OCI-LY7 (cell line): ENCODE measurements at regions not wholly inside any gene's neighbourhood (a gene's known extent, or its start where the extent isn't known, plus 50 kb on each side); places are given as distances from the start of the nearest gene placed in this dataset.

Experiments
- BruUV-seq: library from RNA; stranded (reverse); fragments of 400-500 nt; replicated peaks from 2 replicates; lab custom pipeline; 2021; lab: Mats Ljungman, UMichigan
- CTCF ChIA-PET: fragments of 300-600 bp; sonication (Branson Sonifier 250); formaldehyde crosslinking; loops from one replicate; lab custom pipeline; 2022; ENCODE audit warnings: antibody characterized with exemption; ENCODE audit not compliant: unreplicated experiment; lab: Charles Lee
- POLR2A ChIA-PET: fragments of 300-600 bp; sonication (Branson Sonifier 250); formaldehyde crosslinking; loops from one replicate; lab custom pipeline; 2022; ENCODE audit warnings: antibody characterized with exemption; lab: Charles Lee
- DNase-seq: peaks from one replicate; pipeline ENCODE4 v3.0.0-alpha.2; 2015; ENCODE audit warnings: low spot score
- H2AFZ ChIP-seq: fragments of 200-600 bp; sonication (generic), shearing (Covaris generic); 2 replicates; pipeline ENCODE4 v1.6.1; 2014; ENCODE audit warnings: mild to moderate bottlenecking, antibody characterized with exemption, low read length, moderate library complexity
- H3K27ac ChIP-seq: fragments of 200-600 bp; sonication (generic); 2 replicates; pipeline ENCODE4 v1.5.1; 2014; ENCODE audit warnings: mixed run types, low read depth, mild to moderate bottlenecking, moderate library complexity, low read length, inconsistent platforms; ENCODE audit not compliant: poor library complexity, severe bottlenecking
- H3K36me3 ChIP-seq: fragments of 200-600 bp; sonication (generic); 2 replicates; pipeline ENCODE4 v1.6.1; 2014; ENCODE audit warnings: mild to moderate bottlenecking, antibody characterized with exemption, low read length, moderate library complexity, mixed read lengths; ENCODE audit not compliant: insufficient read depth
- H3K4me1 ChIP-seq: fragments of 200-600 bp; sonication (generic); 2 replicates; pipeline ENCODE4 v1.5.1; 2014; ENCODE audit warnings: mild to moderate bottlenecking, low read length; ENCODE audit not compliant: insufficient read depth, poor library complexity, severe bottlenecking
- H3K4me2 ChIP-seq: fragments of 200-600 bp; sonication (generic); 2 replicates; pipeline ENCODE4 v1.6.1; 2014; ENCODE audit warnings: mild to moderate bottlenecking, low read length
- H3K4me3 ChIP-seq: fragments of 200-600 bp; sonication (generic); 2 replicates; pipeline ENCODE4 v1.5.1; 2014; ENCODE audit warnings: mild to moderate bottlenecking, low read depth, low read length; ENCODE audit not compliant: poor library complexity, severe bottlenecking
- H3K79me2 ChIP-seq: fragments of 200-600 bp; sonication (generic); 2 replicates; pipeline ENCODE4 v1.6.1; 2016; ENCODE audit warnings: low read depth, mild to moderate bottlenecking, low read length, moderate library complexity, mixed read lengths; ENCODE audit not compliant: insufficient read depth
- H3K9me2 ChIP-seq: fragments of 200-600 bp; sonication (generic); 2 replicates; pipeline ENCODE4 v1.6.1; 2016; ENCODE audit warnings: mild to moderate bottlenecking, low read length, mixed read lengths; ENCODE audit not compliant: insufficient read depth
- H3K9me3 ChIP-seq: fragments of 200-600 bp; sonication (generic); 2 replicates; pipeline ENCODE4 v1.6.1; 2014; ENCODE audit warnings: mild to moderate bottlenecking, mixed run types, low read length, mixed read lengths
- H4K20me1 ChIP-seq: fragments of 200-600 bp; sonication (generic); 2 replicates; pipeline ENCODE4 v1.6.1; 2014; ENCODE audit warnings: mild to moderate bottlenecking, antibody characterized with exemption, low read length, moderate library complexity, mixed read lengths; ENCODE audit not compliant: insufficient read depth
- CTCF ChIP-seq: fragments of 200-600 bp; sonication (generic); conservative IDR thresholded peaks from 2 replicates; pipeline ENCODE4 v1.5.1; 2014; ENCODE audit warnings: mild to moderate bottlenecking, antibody characterized with exemption, low read length, moderate library complexity, mixed read lengths
- EZH2phosphoT487 ChIP-seq: fragments of 200-600 bp; sonication (generic); IDR thresholded peaks from 2 replicates; pipeline ENCODE4 v1.6.1; 2018; ENCODE audit warnings: low read depth, borderline replicate concordance, mild to moderate bottlenecking, mixed run types, antibody characterized with exemption, low read length, moderate library complexity, mixed read lengths
- intact Hi-C: fragments of 100-400 bp; cut with micrococcal nuclease; formaldehyde crosslinking; loops from one replicate; pipeline ENCODE4 v1.10.0; 2022; ENCODE audit not compliant: unreplicated experiment

- DNase-seq, result no peak
- intact Hi-C loops, result no loop called here
- H3K9me2 ChIP-seq, result no peaks in the 10 kb centered on the region
- ChIA-PET POLR2A (no interaction called here), CTCF (no interaction called here)
- no peaks in the 10 kb centered on the region for H3K4me1 ChIP-seq
- H3K79me2 ChIP-seq, result no peaks in the 10 kb centered on the region
- TF ChIP-seq CTCF, result no peak
- TF ChIP-seq EZH2phosphoT487, result no peak
- no peak overlapping the region for H3K4me3 ChIP-seq
- no peaks in the 10 kb centered on the region for H3K9me3 ChIP-seq
- H3K36me3 ChIP-seq, result no peaks in the 10 kb centered on the region
- no TSS peak for BruUV-seq
- no peaks in the 10 kb centered on the region for H4K20me1 ChIP-seq
- no peak overlapping the region for H3K27ac ChIP-seq
- H3K4me2 ChIP-seq, result no peak overlapping the region
- no peak overlapping the region for H2AFZ ChIP-seq
Observed at GRCh38 chr3:82044930-82045705, 283.7 kb upstream of the GBE1 start.

- no peaks in the 10 kb centered on the region for H3K9me2 ChIP-seq
- H3K4me2 ChIP-seq, result no peak overlapping the region
- intact Hi-C loops, result no loop called here
- no peaks in the 10 kb centered on the region for H3K9me3 ChIP-seq
- POLR2A ChIA-PET, result no interaction called here
- TF ChIP-seq CTCF (no peak), EZH2phosphoT487 (no peak)
- no peaks in the 10 kb centered on the region for H4K20me1 ChIP-seq
- DNase-seq, result no peak
- CTCF ChIA-PET, result no interaction called here
- H3K36me3 ChIP-seq, result no peaks in the 10 kb centered on the region
- no peak overlapping the region for H2AFZ ChIP-seq
- H3K4me3 ChIP-seq, result no peak overlapping the region
- no peaks in the 10 kb centered on the region for H3K4me1 ChIP-seq
- H3K79me2 ChIP-seq, result no peaks in the 10 kb centered on the region
- no peak overlapping the region for H3K27ac ChIP-seq
- no TSS peak for BruUV-seq
Observed at GRCh38 chr3:82038556-82038955, 277.1 kb upstream of the GBE1 start.

- intact Hi-C loops, result no loop called here
- no peaks in the 10 kb centered on the region for H3K36me3 ChIP-seq
- H4K20me1 ChIP-seq, result no peaks in the 10 kb centered on the region
- no peak for DNase-seq
- no peaks in the 10 kb centered on the region for H3K4me1 ChIP-seq
- TF ChIP-seq CTCF, result no peak
- no peak for TF ChIP-seq EZH2phosphoT487
- H3K27ac ChIP-seq, result no peak overlapping the region
- BruUV-seq, result no TSS peak
- ChIA-PET CTCF (no interaction called here), POLR2A (no interaction called here)
- H3K4me2 ChIP-seq, result no peak overlapping the region
- no peak overlapping the region for H3K4me3 ChIP-seq
- H3K9me3 ChIP-seq, result no peaks in the 10 kb centered on the region
- H2AFZ ChIP-seq, result no peak overlapping the region
- H3K9me2 ChIP-seq, result no peaks in the 10 kb centered on the region
- no peaks in the 10 kb centered on the region for H3K79me2 ChIP-seq
Observed at GRCh38 chr3:82033186-82033585, 271.7 kb upstream of the GBE1 start.
